Aorta (tissue), 5 donors: ENCODE measurements at regions not wholly inside any gene's neighbourhood (a gene's known extent, or its start where the extent isn't known, plus 50 kb on each side); places are given as distances from the start of the nearest gene placed in this dataset.

ENCODE experiments used
- ATAC-seq: fragments of 200-7000 bp; cut with Tn5 transposase; one replicate; pipeline ENCODE4 v1.9.1; 2022; ENCODE audit warnings: moderate library complexity; ENCODE audit not compliant: low FRiP score
- DNase-seq, 2 donors: peaks; one replicate each; pipeline ENCODE4 v3.0.0-alpha.2; 2020
- H3K27ac ChIP-seq, 2 donors: one replicate each; pipeline ENCODE4 v1.5.1; 2013; ENCODE audit warnings: low read length in 2 of 2, mild to moderate bottlenecking in 2 of 2, moderate library complexity in 2 of 2, control low read depth in 1 of 2, inconsistent platforms in 1 of 2, low read depth in 1 of 2
- H3K27me3 ChIP-seq, 2 donors: one replicate each; pipeline ENCODE4 v1.6.1; 2013; ENCODE audit warnings: control low read depth in 1 of 2, low read length in 1 of 2, mild to moderate bottlenecking in 1 of 2, moderate library complexity in 1 of 2; ENCODE audit not compliant: insufficient read depth in 2 of 2, control insufficient read depth in 1 of 2
- H3K36me3 ChIP-seq, 2 donors: one replicate each; pipeline ENCODE4 v1.6.1; 2013; ENCODE audit warnings: control low read depth in 1 of 2, low read length in 1 of 2, mild to moderate bottlenecking in 1 of 2; ENCODE audit not compliant: insufficient read depth in 2 of 2, control insufficient read depth in 1 of 2
- H3K4me1 ChIP-seq, 2 donors: one replicate each; pipeline ENCODE4 v1.6.1; 2013; ENCODE audit warnings: low read length in 2 of 2, control low read depth in 1 of 2, mild to moderate bottlenecking in 1 of 2, moderate library complexity in 1 of 2; ENCODE audit not compliant: insufficient read depth in 2 of 2, control insufficient read depth in 1 of 2
- H3K4me3 ChIP-seq, 2 donors: one replicate each; pipeline ENCODE4 v1.5.1; 2013; ENCODE audit warnings: low read length in 2 of 2, control low read depth in 1 of 2, mild to moderate bottlenecking in 1 of 2
- H3K9me3 ChIP-seq: one replicate; pipeline ENCODE4 v1.6.1; 2013; ENCODE audit warnings: mild to moderate bottlenecking, low read length; ENCODE audit not compliant: control insufficient read depth
- WGBS, 2 donors: extraction: QIAGEN DNeasy Blood & Tissue Kit; methylation state at CpG; one replicate each; pipeline ENCODE4 v1.1.7; 2013; 5-methylcytosine and 5-hydroxymethylcytosine counted together
- intact Hi-C, 2 donors: fragments of 100-400 bp; cut with DNase I; formaldehyde crosslinking; loops; one replicate each; pipeline versions ENCODE4 v1.14.2 to v1.15.0; 2022
- donor health status: healthy with polysubstance abuse.
- donor health status: Bipolar disorder and iron deficiency.
- donor health status: DM: no; HTN: no; CAD: no.
- donor health status: DM: no; HTN: no; CAD: no.
- donor health status: DM: yes; HTN: yes; CAD: no.

DNA sequence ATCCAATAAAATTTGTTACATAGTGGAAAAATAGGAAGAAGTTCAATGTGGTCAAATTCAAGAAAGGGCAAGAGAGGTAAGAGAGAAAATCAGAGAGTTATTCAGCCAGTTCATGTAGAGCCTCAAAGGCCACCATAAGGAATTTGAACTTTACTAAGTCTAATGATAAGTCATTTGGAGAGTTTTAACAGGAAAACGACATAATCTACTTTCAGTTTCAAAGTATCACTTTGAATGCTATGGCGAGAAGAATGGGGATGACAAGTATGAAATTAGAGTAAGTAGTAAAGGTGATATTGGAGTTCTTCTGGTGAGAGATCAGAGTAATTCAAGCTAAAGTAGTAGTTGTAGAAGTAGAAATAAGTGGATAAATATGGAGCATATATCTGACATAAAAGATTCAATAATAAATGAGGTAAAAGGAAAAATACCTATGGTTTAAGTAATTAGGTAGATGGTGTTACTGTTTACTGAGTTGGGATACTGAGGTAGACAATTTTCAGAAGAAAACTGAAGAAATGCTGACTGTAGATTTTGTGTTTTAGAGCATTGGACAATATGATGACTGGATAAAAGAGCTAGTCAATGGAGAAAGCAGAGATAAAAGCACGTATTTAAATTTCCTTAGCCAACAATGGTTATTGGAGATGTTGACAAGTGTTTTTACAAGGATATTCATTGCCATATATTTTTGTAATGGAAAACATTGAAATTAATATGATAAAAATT lies 331.7 kb upstream of the ADGRL3 start:
- intact Hi-C loops = no loop called here
- Histone ChIP-seq H3K36me3 (no peaks in the 10 kb centered on the region), H3K4me1 (no peaks in the 10 kb centered on the region), H3K27me3 (no peaks in the 10 kb centered on the region), H3K27ac (no peak overlapping the region), H3K4me3 (no peak overlapping the region), H3K9me3 (no peaks in the 10 kb centered on the region)
- no peak for ATAC-seq
- no peak for DNase-seq
- 92 to 93% methylated on average over 3 of the region's 3 CpGs for WGBS, 2 donors

DNA sequence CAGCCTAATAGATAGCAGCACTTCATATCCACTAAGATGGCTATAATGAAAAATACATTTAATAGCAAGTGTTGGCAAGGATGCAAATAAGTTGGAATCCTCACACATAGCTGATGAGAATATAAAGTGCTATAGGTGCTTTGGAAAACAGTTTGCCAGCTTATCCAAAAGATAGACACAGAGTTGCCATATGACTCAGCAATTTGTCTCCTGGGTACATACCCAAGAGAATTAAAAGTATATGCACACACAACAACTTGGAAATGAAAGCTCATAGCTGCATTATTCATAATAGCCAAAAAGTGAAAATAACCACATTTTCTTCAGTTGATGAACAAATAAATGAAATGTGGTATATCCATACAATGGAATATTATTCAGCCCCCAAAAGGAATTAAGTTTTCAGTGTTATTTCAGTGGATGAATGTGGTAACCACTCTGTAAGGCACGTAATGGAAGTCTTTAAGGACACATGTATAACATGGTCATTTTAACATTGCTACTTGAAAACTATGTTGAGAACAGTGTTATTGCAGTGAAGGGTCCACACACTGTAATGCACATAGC lies 320.9 kb upstream of the ADGRL3 start:
- Histone ChIP-seq H3K36me3 (no peaks in the 10 kb centered on the region), H3K9me3 (no peaks in the 10 kb centered on the region), H3K27me3 (no peaks in the 10 kb centered on the region), H3K4me1 (no peaks in the 10 kb centered on the region), H3K4me3 (no peak overlapping the region), H3K27ac (no peak overlapping the region)
- DNase-seq (no peak), ATAC-seq (no peak)
- WGBS, 2 donors = 95 to 100% methylated on average over 1 of the region's 1 CpG
- intact Hi-C loops = no loop called here

DNA sequence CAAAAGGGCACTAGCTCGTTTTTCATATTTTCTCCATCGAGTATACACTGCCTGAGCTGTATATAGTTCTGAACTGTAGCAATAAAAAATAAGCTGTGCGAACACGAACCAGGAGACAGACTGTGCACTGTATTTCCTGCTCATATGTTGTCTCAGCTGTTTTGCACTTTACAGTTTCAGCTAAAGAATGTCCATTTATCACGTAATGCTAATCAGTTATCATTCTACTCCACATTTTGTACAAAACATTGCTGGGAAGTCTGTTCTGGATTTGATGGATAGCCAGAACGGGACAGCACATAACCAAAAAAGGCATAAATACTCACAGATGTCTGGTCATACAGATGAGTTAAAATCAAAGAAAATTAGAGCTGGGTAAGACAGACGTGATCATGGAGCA lies 315.5 kb upstream of the ADGRL3 start:
- Histone ChIP-seq H3K4me1 (no peaks in the 10 kb centered on the region), H3K4me3 (peak overlapping the region; percentile 64), H3K36me3 (no peaks in the 10 kb centered on the region), H3K9me3 (no peaks in the 10 kb centered on the region), H3K27ac (no peak overlapping the region), H3K27me3 (no peaks in the 10 kb centered on the region)
- intact Hi-C loops = no loop called here
- no peak for ATAC-seq
- no peak for DNase-seq
- WGBS, 2 donors = 3 to 8% methylated on average over 7 of the region's 7 CpGs

DNA sequence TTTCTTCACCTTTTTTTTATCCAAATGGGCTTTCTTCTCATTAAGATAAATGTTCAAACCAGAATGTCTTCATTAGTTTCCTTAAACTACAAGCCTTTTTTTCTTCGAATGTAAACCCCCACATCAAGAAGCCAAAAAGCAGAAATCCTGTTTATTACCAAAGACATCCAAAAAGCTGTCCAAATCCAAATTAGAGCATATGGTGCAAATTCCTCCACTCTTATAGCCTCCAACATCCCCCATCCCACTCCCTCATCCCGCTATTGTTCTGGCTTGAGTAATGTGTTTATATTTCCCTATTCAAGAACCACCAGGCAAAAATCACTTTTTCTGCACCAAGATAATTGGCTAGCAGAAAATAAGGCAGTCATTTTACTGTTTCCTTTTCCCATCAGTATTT lies 315.1 kb upstream of the ADGRL3 start:
- intact Hi-C loops = no loop called here
- H3K4me1 ChIP-seq = no peaks in the 10 kb centered on the region

DNA sequence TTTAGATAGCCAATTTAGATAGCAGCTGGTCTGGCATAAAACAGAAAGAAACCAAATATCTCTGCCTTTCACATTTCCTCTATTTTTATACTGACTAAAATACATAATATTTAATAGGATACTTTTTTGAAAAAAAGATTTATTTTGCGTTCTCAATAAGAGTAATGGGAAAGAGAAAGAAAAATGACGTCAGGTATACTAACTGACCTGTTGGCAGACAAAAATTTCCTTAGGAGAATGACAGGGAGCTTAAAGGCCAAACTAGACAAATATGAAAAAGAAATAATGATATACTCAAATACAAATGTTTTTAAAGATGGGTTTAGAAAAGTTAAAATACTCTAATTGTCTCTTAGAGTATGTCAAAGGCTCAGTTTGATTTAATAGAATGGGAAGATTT lies 309.4 kb upstream of the ADGRL3 start:
- Histone ChIP-seq H3K27me3 (no peaks in the 10 kb centered on the region), H3K27ac (no peak overlapping the region), H3K4me1 (no peaks in the 10 kb centered on the region), H3K4me3 (no peak overlapping the region), H3K36me3 (no peaks in the 10 kb centered on the region), H3K9me3 (no peaks in the 10 kb centered on the region)
- no peak for ATAC-seq
- intact Hi-C loops = no loop called here
- no peak for DNase-seq
- whole genome bisulfite sequencing, 2 donors = 89 to 92% methylated on average over 2 of the region's 2 CpGs

More for the DNA sequence above, 315.1 kb upstream of the ADGRL3 start:
- 54 to 59% methylated on average over 2 of the region's 2 CpGs for WGBS, 2 donors
- Histone ChIP-seq H3K27ac (no peak overlapping the region), H3K27me3 (no peaks in the 10 kb centered on the region), H3K9me3 (no peaks in the 10 kb centered on the region), H3K4me3 (no peak overlapping the region), H3K36me3 (no peaks in the 10 kb centered on the region)
- ATAC-seq = no peak
- no peak for DNase-seq

DNA sequence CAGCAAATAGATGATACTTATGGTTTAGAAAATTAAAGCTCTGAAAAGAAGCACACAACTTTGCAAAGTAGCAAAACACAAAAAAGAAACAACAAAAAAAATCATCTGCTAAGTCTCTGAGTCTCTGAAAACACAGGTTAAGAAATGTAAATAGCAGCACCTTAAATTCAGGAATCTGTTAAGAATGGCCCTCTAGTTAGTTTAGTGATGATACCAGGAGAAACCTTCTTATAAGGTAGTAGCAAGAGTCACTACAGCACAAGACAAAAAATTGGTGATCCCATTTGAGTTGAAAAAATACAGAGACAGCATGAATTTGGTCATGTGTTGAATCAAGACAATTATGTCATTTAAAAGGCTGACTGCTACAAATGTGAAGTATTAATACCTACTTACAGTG lies 308.2 kb upstream of the ADGRL3 start:
- no peaks in the 10 kb centered on the region for H3K4me1 ChIP-seq
- no peak overlapping the region for H3K4me3 ChIP-seq
- ATAC-seq = no peak
- no peak for DNase-seq
- no peak overlapping the region for H3K27ac ChIP-seq
- intact Hi-C loops = no loop called here
- H3K27me3 ChIP-seq = no peaks in the 10 kb centered on the region
- no peaks in the 10 kb centered on the region for H3K36me3 ChIP-seq
- H3K9me3 ChIP-seq = no peaks in the 10 kb centered on the region

DNA sequence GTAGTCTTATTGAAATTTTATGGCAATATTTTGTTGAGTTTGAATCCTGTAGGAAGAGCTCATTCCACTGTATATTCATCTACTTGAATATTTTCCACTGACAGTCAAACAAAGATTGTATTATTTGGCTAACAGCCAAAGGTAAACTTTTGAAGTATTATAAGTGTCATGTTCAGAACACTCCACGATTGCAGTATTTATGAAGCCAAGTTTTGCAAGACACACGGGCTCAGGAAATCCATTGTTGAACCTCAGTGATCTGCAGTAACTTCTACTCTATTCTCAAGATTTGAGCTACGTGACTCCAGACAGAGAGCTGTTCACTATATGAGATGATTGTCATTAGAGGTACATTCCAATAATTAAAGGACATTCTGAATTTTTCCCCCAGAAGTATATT lies 302.7 kb upstream of the ADGRL3 start:
- Histone ChIP-seq H3K4me3 (no peak overlapping the region), H3K27me3 (no peaks in the 10 kb centered on the region), H3K9me3 (no peaks in the 10 kb centered on the region), H3K4me1 (peaks cover 0 to 2% of the 10 kb centered on the region in 2 donors), H3K27ac (no peak overlapping the region), H3K36me3 (no peaks in the 10 kb centered on the region)
- intact Hi-C loops = no loop called here
- DNase-seq (no peak), ATAC-seq (no peak)
- WGBS, 2 donors = 22 to 24% methylated on average over 3 of the region's 3 CpGs

DNA sequence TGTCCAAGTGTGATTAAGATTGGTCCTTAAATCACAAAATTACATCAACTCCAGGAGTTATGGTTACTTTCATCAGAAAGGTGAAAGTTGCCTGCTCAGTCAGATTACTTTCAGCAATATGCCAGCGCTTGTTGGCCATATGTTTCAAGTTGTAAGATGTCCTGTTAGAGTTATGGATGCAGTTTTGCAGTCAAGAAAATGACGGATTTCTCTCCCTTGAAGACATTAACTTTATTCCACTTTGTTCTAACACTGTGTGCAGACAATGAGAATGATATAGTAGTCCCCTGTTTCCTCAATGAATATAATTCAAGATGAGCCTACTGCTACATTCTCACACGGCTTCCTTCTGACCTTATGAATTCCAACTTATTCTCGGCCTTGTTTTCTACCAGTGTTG lies 295.0 kb upstream of the ADGRL3 start:
- no peak for ATAC-seq
- intact Hi-C loops = no loop called here
- WGBS, 2 donors = 91 to 94% methylated on average over 4 of the region's 4 CpGs
- Histone ChIP-seq H3K4me1 (no peaks in the 10 kb centered on the region), H3K27ac (no peak overlapping the region), H3K9me3 (no peaks in the 10 kb centered on the region), H3K36me3 (no peaks in the 10 kb centered on the region), H3K4me3 (no peak overlapping the region), H3K27me3 (no peaks in the 10 kb centered on the region)
- DNase-seq = no peak

DNA sequence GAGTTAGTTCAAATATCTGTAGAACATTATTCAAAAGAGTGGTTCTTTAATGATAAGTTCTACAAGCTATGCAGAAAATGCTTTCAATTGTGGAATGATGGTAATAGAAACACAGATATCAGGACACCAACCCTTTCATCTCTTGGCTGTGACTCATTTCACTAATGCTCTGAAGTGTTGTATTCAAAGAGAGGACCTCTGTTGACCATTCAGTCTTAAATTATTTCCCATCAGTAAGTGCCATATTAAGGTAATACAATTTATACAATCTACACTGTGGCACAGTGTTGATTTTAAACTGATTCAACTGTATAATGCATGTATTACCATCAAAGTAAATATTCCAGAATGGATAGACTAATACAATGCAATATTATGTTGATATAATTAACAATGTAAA lies 289.0 kb upstream of the ADGRL3 start:
- Histone ChIP-seq H3K27ac (no peak overlapping the region), H3K4me1 (no peaks in the 10 kb centered on the region), H3K4me3 (no peak overlapping the region), H3K36me3 (no peaks in the 10 kb centered on the region), H3K27me3 (no peaks in the 10 kb centered on the region), H3K9me3 (no peaks in the 10 kb centered on the region)
- intact Hi-C loops = no loop called here
- DNase-seq (no peak), ATAC-seq (no peak)
